SK-N-SH treated with all-trans-retinoic acid at 6 μM for 48 hours (cell line): ENCODE measurements at regions not wholly inside any gene's neighbourhood (a gene's known extent, or its start where the extent isn't known, plus 50 kb on each side); places are given as distances from the start of the nearest gene placed in this dataset.
"Not testable (repeated sequence)": the region's sequence is repeated elsewhere in the genome, so short reads cannot be mapped to it uniquely, and the experiment has no call there.

Source experiments
- ATAC-seq: fragments of 200-7000 bp; cut with Tn5 transposase; 3 replicates; pipeline ENCODE4 v1.9.1; 2020; ENCODE audit warnings: mild to moderate bottlenecking, moderate library complexity
- ARNTL ChIP-seq: fragments of 450-650 bp; formaldehyde crosslinking; IDR thresholded peaks from 2 replicates; pipeline ENCODE4 v1.5.0; 2020; ENCODE audit warnings: low read depth, mild to moderate bottlenecking, moderate library complexity, borderline replicate concordance
- BACH2 ChIP-seq: fragments of 250-450 bp; sonication (Bioruptor Pico); IDR thresholded peaks from 2 replicates; pipeline ENCODE4 v1.9.0; 2021; ENCODE audit warnings: mild to moderate bottlenecking, borderline replicate concordance
- CSDC2 ChIP-seq: fragments of 250-450 bp; sonication (Bioruptor Pico); IDR thresholded peaks from 2 replicates; pipeline ENCODE4 v1.5.0; 2020; ENCODE audit warnings: mild to moderate bottlenecking, moderate library complexity
- ESRRG ChIP-seq: fragments of 250-450 bp; sonication (Bioruptor Pico); IDR thresholded peaks from 2 replicates; pipeline ENCODE4 v1.6.1; 2021; ENCODE audit warnings: mild to moderate bottlenecking
- GLIS3 ChIP-seq: fragments of 250-450 bp; sonication (Bioruptor Pico); IDR thresholded peaks from 2 replicates; pipeline ENCODE4 v1.5.0; 2020; ENCODE audit warnings: mild to moderate bottlenecking, moderate library complexity
- ISL1 ChIP-seq: fragments of 250-450 bp; sonication (Bioruptor Pico); IDR thresholded peaks from 2 replicates; pipeline ENCODE4 v2.1.2; 2022; ENCODE audit warnings: mild to moderate bottlenecking, moderate library complexity
- OSR1 ChIP-seq: fragments of 250-450 bp; sonication (Bioruptor Pico); IDR thresholded peaks from 2 replicates; pipeline ENCODE4 v1.8.0; 2022; ENCODE audit warnings: moderate library complexity, mild to moderate bottlenecking, inconsistent platforms
- PPARA ChIP-seq: fragments of 250-450 bp; sonication (Bioruptor Pico); IDR thresholded peaks from 2 replicates; pipeline ENCODE4 v1.5.0; 2020; ENCODE audit warnings: mild to moderate bottlenecking, borderline replicate concordance
- SNAI2 ChIP-seq: fragments of 250-450 bp; sonication (Bioruptor Pico); IDR thresholded peaks from 2 replicates; pipeline ENCODE4 v1.5.0; 2020; ENCODE audit warnings: mild to moderate bottlenecking, moderate library complexity
- TCF4 ChIP-seq: fragments of 250-450 bp; sonication (Bioruptor Pico); IDR thresholded peaks from 2 replicates; pipeline ENCODE4 v1.8.0; 2021; ENCODE audit warnings: mild to moderate bottlenecking, moderate library complexity, borderline replicate concordance
- TOX ChIP-seq: fragments of 250-450 bp; sonication (Bioruptor Pico); IDR thresholded peaks from 2 replicates; pipeline ENCODE4 v1.8.0; 2021; ENCODE audit warnings: mild to moderate bottlenecking, moderate library complexity, borderline replicate concordance
- ZC3H10 ChIP-seq: fragments of 250-450 bp; sonication (Bioruptor Pico); IDR thresholded peaks from 2 replicates; pipeline ENCODE4 v1.5.1; 2021; ENCODE audit warnings: mild to moderate bottlenecking, moderate library complexity
- ZFP30 ChIP-seq: fragments of 450-650 bp; formaldehyde crosslinking; IDR thresholded peaks from 2 replicates; pipeline ENCODE4 v1.5.0; 2022; ENCODE audit warnings: mild to moderate bottlenecking, moderate library complexity
- ZNF565 ChIP-seq: fragments of 450-650 bp; formaldehyde crosslinking; conservative IDR thresholded peaks from 2 replicates; pipeline ENCODE4 v1.5.0; 2020; ENCODE audit warnings: low read depth, mild to moderate bottlenecking, moderate library complexity
- ZNF70 ChIP-seq: fragments of 450-650 bp; formaldehyde crosslinking; IDR thresholded peaks from 2 replicates; pipeline ENCODE4 v1.5.0; 2020; ENCODE audit warnings: mild to moderate bottlenecking, moderate library complexity
- TF ChIP-seq, protein P1 (sequence below): fragments of 250-450 bp; sonication (Bioruptor Pico); IDR thresholded peaks from 2 replicates; pipeline ENCODE4 v1.5.1; 2020; ENCODE audit warnings: low read depth, mild to moderate bottlenecking, moderate library complexity
- TF ChIP-seq, protein P2 (sequence below): fragments of 250-450 bp; sonication (Bioruptor Pico); IDR thresholded peaks from 2 replicates; pipeline ENCODE4 v1.5.0; 2020; ENCODE audit warnings: mild to moderate bottlenecking, moderate library complexity
- TF ChIP-seq, protein P3 (sequence below): fragments of 250-450 bp; sonication (Bioruptor Pico); IDR thresholded peaks from 2 replicates; pipeline ENCODE4 v1.8.0; 2020; ENCODE audit warnings: mild to moderate bottlenecking, moderate library complexity, borderline replicate concordance

DNA sequence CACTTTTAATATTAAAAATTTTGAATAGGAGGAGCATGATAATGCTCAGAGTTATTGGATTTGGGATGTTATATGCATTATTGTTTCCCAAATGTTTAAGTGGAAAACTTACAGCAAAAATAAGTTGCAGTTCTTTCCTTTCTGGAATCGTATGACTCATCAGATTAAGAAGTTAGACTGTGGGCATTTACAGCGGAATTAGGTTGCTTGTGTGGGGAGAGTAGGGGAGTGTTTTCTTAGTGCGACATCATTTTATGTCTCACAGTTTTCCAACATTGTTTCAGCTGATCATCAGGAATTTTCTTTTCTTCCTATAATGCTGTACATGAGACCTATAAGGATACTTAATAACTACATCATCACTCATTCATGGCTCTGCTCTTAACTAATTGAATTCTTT, 1631.8 kb downstream of the CDH8 start:
- TF ChIP-seq OSR1 (CRISPR knock-in tag) (no peak), ZC3H10 (CRISPR knock-in tag) (no peak), GLIS3 (CRISPR knock-in tag) (no peak), ARNTL (CRISPR knock-in tag) (no peak), ISL1 (no peak)
- TF ChIP-seq, protein P1, sequence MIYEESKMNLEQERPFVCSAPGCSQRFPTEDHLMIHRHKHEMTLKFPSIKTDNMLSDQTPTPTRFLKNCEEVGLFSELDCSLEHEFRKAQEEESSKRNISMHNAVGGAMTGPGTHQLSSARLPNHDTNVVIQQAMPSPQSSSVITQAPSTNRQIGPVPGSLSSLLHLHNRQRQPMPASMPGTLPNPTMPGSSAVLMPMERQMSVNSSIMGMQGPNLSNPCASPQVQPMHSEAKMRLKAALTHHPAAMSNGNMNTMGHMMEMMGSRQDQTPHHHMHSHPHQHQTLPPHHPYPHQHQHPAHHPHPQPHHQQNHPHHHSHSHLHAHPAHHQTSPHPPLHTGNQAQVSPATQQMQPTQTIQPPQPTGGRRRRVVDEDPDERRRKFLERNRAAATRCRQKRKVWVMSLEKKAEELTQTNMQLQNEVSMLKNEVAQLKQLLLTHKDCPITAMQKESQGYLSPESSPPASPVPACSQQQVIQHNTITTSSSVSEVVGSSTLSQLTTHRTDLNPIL (CRISPR knock-in tag) = no peak
- TF ChIP-seq, protein P2, sequence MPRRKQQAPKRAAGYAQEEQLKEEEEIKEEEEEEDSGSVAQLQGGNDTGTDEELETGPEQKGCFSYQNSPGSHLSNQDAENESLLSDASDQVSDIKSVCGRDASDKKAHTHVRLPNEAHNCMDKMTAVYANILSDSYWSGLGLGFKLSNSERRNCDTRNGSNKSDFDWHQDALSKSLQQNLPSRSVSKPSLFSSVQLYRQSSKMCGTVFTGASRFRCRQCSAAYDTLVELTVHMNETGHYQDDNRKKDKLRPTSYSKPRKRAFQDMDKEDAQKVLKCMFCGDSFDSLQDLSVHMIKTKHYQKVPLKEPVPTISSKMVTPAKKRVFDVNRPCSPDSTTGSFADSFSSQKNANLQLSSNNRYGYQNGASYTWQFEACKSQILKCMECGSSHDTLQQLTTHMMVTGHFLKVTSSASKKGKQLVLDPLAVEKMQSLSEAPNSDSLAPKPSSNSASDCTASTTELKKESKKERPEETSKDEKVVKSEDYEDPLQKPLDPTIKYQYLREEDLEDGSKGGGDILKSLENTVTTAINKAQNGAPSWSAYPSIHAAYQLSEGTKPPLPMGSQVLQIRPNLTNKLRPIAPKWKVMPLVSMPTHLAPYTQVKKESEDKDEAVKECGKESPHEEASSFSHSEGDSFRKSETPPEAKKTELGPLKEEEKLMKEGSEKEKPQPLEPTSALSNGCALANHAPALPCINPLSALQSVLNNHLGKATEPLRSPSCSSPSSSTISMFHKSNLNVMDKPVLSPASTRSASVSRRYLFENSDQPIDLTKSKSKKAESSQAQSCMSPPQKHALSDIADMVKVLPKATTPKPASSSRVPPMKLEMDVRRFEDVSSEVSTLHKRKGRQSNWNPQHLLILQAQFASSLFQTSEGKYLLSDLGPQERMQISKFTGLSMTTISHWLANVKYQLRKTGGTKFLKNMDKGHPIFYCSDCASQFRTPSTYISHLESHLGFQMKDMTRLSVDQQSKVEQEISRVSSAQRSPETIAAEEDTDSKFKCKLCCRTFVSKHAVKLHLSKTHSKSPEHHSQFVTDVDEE (CRISPR knock-in tag) = no peak
- TF ChIP-seq, all 23 proteins: peak for 0
- no peak for ATAC-seq

DNA sequence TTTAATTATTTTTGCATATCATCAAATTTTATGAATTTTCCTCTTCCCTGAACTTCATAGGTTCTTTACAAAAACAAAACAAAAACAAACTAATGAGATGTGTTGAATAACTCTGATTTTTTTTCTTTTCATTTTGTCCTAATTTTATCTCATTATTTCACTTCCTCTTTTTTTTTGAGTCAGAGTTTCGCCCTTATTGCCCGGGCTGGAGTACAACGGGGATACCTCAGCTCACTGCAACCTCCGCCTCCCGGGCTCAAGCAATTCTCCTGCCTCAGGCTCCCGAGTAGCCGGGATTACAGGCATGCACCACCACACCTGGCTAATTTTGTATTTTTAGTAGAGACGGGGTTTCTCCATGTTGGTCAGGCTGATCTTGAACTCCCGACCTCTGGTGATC, 1633.3 kb downstream of the CDH8 start:
- not testable (repeated sequence) for ATAC-seq

DNA sequence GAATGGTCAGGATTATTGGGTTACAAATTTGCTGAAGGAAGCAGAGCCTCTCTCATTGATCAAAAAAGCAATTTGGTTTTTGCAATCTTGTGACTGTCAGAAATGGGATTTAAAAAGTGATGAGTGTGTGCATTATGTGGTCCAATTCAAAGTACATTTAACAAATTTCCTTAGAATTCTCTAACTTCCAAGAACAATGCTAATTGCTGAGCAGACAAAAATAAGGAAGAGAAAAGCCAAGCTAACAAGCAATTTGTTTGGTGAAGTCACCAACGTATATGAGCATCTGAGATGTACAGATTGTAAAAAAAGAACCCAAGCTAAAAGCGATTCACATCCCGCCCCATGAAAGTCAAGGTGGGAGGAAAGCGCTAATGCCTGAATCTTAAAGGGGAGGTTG, 1643.9 kb downstream of the CDH8 start:
- TF ChIP-seq ZFP30 (CRISPR knock-in tag) = no peak
- TF ChIP-seq, all 23 proteins: peak for 0
- no peak for ATAC-seq

DNA sequence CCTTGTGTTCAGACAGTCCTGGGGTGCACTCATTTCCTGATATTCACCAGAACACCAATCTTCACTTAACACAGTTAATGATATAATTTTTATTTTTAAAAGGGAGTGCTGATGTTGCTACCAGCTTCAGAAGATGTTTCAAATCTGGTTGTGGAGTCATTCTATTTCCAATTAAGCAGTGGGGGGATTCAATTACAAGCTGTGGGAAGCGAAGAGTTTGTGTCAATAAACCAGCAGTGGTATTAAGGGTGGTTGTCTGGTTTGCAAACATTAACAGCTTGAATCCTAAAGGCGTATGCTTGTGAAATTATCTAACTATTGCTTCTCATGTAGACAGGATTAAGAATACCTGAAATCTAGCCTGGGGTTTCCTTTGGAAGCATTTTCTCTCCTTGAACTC, 1637.5 kb upstream of the GOT2 start:
- TF ChIP-seq ZFP30 (CRISPR knock-in tag) = no peak
- no peak for TF ChIP-seq BACH2 (CRISPR knock-in tag)
- no peak for TF ChIP-seq GLIS3 (CRISPR knock-in tag)
- TF ChIP-seq CSDC2 (CRISPR knock-in tag) = no peak
- TF ChIP-seq, protein P3, sequence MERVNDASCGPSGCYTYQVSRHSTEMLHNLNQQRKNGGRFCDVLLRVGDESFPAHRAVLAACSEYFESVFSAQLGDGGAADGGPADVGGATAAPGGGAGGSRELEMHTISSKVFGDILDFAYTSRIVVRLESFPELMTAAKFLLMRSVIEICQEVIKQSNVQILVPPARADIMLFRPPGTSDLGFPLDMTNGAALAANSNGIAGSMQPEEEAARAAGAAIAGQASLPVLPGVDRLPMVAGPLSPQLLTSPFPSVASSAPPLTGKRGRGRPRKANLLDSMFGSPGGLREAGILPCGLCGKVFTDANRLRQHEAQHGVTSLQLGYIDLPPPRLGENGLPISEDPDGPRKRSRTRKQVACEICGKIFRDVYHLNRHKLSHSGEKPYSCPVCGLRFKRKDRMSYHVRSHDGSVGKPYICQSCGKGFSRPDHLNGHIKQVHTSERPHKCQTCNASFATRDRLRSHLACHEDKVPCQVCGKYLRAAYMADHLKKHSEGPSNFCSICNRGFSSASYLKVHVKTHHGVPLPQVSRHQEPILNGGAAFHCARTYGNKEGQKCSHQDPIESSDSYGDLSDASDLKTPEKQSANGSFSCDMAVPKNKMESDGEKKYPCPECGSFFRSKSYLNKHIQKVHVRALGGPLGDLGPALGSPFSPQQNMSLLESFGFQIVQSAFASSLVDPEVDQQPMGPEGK (CRISPR knock-in tag) = no peak
- no peak for TF ChIP-seq ISL1
- TF ChIP-seq ARNTL (CRISPR knock-in tag) = no peak
- TF ChIP-seq TOX (CRISPR knock-in tag) = no peak
- TF ChIP-seq PPARA (CRISPR knock-in tag) = no peak
- no peak for TF ChIP-seq OSR1 (CRISPR knock-in tag)
- no peak for TF ChIP-seq ZC3H10 (CRISPR knock-in tag)
- no peak for TF ChIP-seq ZNF70
- TF ChIP-seq ZNF565 (CRISPR knock-in tag) = no peak
- TF ChIP-seq TCF4 = no peak
- ATAC-seq = no peak

DNA sequence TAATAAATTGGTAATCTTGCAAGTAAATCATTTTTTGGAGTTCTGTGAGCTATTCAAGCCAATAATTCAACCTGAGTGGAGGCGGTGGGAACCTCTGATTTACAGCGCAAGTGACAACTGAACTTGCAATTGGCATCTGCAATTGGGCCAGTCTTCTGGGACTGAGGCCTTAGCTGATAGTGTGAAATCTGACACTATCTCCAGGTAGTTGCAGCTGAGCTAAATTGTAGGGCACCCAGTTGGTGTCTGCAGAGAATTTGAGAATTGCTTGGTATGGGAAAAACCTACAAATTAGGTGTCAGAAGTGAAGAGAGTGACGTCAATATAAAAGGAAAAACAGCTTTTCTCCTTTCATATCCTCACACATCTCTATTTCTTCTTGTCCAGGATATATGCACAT, 1633.6 kb upstream of the GOT2 start:
- ATAC-seq = no peak
- TF ChIP-seq ZC3H10 (CRISPR knock-in tag) (no peak), PPARA (CRISPR knock-in tag) (no peak), TCF4 (no peak), TOX (CRISPR knock-in tag) (no peak), OSR1 (CRISPR knock-in tag) (no peak), ZFP30 (CRISPR knock-in tag) (no peak), BACH2 (CRISPR knock-in tag) (no peak), SNAI2 (CRISPR knock-in tag) (no peak), ESRRG (CRISPR knock-in tag) (no peak), ZNF70 (no peak), ZNF565 (CRISPR knock-in tag) (no peak)
- TF ChIP-seq, protein P3 (CRISPR knock-in tag) = no peak
- TF ChIP-seq, protein P1 (CRISPR knock-in tag) = no peak
